ENCODE measurements at regions not wholly inside any gene's neighbourhood (a gene's known extent, or its start where the extent isn't known, plus 50 kb on each side); places are given as distances from the start of the nearest gene placed in this dataset.

- TF ChIP-seq, protein P1, sequence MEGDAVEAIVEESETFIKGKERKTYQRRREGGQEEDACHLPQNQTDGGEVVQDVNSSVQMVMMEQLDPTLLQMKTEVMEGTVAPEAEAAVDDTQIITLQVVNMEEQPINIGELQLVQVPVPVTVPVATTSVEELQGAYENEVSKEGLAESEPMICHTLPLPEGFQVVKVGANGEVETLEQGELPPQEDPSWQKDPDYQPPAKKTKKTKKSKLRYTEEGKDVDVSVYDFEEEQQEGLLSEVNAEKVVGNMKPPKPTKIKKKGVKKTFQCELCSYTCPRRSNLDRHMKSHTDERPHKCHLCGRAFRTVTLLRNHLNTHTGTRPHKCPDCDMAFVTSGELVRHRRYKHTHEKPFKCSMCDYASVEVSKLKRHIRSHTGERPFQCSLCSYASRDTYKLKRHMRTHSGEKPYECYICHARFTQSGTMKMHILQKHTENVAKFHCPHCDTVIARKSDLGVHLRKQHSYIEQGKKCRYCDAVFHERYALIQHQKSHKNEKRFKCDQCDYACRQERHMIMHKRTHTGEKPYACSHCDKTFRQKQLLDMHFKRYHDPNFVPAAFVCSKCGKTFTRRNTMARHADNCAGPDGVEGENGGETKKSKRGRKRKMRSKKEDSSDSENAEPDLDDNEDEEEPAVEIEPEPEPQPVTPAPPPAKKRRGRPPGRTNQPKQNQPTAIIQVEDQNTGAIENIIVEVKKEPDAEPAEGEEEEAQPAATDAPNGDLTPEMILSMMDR (conservative IDR thresholded peaks at IDR 0.05), result peak; percentile 66
- no peak overlapping the region for H3K27ac ChIP-seq
These were observed 58.9 kb upstream of the FBXO33 start for GRCh38 chr14:39491134-39491571.

DNA sequence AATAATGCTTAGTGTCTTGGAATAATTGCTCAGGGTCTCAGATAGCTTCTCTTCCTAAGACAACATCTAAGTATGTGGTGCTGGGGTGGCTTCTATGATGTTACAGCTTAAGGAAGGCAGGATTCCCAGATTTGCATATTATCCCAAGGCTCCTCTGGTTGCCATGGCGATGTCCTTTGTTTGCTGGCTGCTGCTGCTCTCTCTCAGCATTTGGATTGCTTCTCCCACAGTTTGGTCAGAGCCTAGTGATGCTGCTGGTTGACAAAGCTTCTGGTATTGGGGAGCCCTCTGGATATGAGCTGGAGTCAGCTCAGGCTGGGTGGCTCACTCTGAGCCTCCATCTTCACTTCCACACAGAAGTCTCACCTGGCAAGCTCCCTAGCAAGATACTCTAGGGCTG, 56.4 kb upstream of the FBXO33 start:
- TF ChIP-seq, protein P1 (conservative IDR thresholded peaks at IDR 0.05), result no peak
- no peak overlapping the region for H3K27ac ChIP-seq

GRCh38 chr14:39483682-39484081, 51.4 kb upstream of the FBXO33 start:
- TF ChIP-seq, protein P1 (conservative IDR thresholded peaks at IDR 0.05), result no peak
- H3K27ac ChIP-seq, result no peak overlapping the region

All from VCaP (cell line).